ENCODE measurements at regions not wholly inside any gene's neighbourhood (a gene's known extent, or its start where the extent isn't known, plus 50 kb on each side); places are given as distances from the start of the nearest gene placed in this dataset.

DNA sequence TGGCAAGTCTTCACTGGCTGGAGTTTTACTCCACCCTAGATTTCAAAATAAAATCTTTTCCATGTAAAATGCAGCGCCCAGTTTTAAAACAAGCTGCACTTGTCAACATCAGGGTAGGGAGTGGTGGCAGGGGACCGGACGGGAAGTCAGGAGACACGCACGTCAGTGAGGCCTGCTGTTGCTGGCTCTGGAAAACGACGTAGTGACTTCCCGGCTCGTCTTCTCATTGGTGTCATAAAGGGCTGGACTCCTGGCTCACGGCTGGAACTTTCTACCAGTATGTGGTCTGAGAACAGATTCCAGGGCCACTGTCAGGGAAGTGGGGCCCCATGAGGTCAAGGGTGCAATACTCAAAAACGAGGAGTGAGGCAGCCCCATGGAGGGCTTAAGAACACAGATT, 64.2 kb upstream of the FOXN3 start:
- H3F3A ChIP-seq (replicated peaks; ENCODE audit: insufficient read depth) = no peaks in the 10 kb centered on the region
- no peaks in the 10 kb centered on the region for H3K79me2 ChIP-seq (ENCODE audit: insufficient read depth)
- H3K36me3 ChIP-seq (replicated peaks in 1 of 2; ENCODE audit: control insufficient read depth in 1 of 2, insufficient read depth in 2 of 2, low read length in 1 of 2) = no peaks in the 10 kb centered on the region
- TF ChIP-seq TEAD4 (IDR thresholded peaks at IDR 0.05; ENCODE audit: borderline replicate concordance, insufficient read depth) (no peak), JUND (IDR thresholded peaks at IDR 0.05) (no peak), MAX (IDR thresholded peaks at IDR 0.05; ENCODE audit: low read depth) (no peak), ZBTB33 (IDR thresholded peaks at IDR 0.05; ENCODE audit: borderline replicate concordance, low read depth) (no peak), RFX5 (IDR thresholded peaks at IDR 0.05; ENCODE audit: low read length) (no peak)
- no peak overlapping the region for H3K27ac ChIP-seq (ENCODE audit: low read depth in 2 of 2, low read length in 1 of 2)
- H2AFZ ChIP-seq (ENCODE audit: low read depth) = no peak overlapping the region
- no peak overlapping the region for H3K4me2 ChIP-seq
- H3K9me2 ChIP-seq = no peaks in the 10 kb centered on the region
- H4K20me1 ChIP-seq (ENCODE audit: insufficient read depth) = no peaks in the 10 kb centered on the region
- no peaks in the 10 kb centered on the region for H3K4me1 ChIP-seq (ENCODE audit: control insufficient read depth in 1 of 2, insufficient read depth in 2 of 2, low read depth in 1 of 2, low read length in 1 of 2)
- CTCF ChIA-PET = interaction anchor here (0.7 to 0.9 kb wide), 2 partner anchors 21 to 71 kb away, joined by 3 read pairs; no protein-coding TSS in a partner anchor
- POLR2A ChIA-PET = no interaction called here
- no peaks in the 10 kb centered on the region for H3K27me3 ChIP-seq (ENCODE audit: insufficient read depth)
- H3K4me3 ChIP-seq (ENCODE audit: low read depth in 2 of 2, low read length in 1 of 2) = no peak overlapping the region
- H3K9ac ChIP-seq = no peak overlapping the region
- no peak for DNase-seq
- no peaks in the 10 kb centered on the region for H3K9me3 ChIP-seq
- WGBS (ENCODE audit: low lambda C conversion rate) = 85% methylated on average over 10 of the region's 11 CpGs

DNA sequence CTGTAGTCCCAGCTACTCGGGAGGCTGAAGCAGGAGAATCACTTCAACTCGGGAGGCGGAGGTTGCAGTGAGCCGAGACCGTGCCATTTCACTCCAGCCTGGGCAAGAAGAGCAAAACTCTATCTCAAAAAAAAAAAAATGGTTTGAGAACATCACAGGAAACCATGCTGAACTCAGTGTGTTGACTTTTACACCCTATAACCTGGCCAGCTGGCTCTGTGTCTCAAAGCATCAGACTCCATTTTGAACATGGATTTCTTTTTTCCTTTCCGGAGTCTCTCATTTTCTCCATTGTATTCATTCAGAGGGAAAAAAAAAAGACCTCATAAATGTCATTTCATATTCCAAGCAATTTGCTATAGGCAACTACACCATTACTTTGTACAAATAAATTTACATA, 63.2 kb upstream of the FOXN3 start:
- WGBS (ENCODE audit: low lambda C conversion rate) = 93% methylated on average over 6 of the region's 6 CpGs
- Histone ChIP-seq H2AFZ (ENCODE audit: low read depth) (no peak overlapping the region), H3K27me3 (ENCODE audit: insufficient read depth) (no peaks in the 10 kb centered on the region), H3K9ac (no peak overlapping the region), H3K79me2 (ENCODE audit: insufficient read depth) (no peaks in the 10 kb centered on the region), H3K9me2 (no peaks in the 10 kb centered on the region), H3K27ac (ENCODE audit: low read depth in 2 of 2, low read length in 1 of 2) (no peak overlapping the region), H3K4me1 (ENCODE audit: control insufficient read depth in 1 of 2, insufficient read depth in 2 of 2, low read depth in 1 of 2, low read length in 1 of 2) (no peaks in the 10 kb centered on the region), H3K36me3 (replicated peaks in 1 of 2; ENCODE audit: control insufficient read depth in 1 of 2, insufficient read depth in 2 of 2, low read length in 1 of 2) (no peaks in the 10 kb centered on the region), H3K4me2 (no peak overlapping the region), H4K20me1 (ENCODE audit: insufficient read depth) (no peaks in the 10 kb centered on the region), H3F3A (replicated peaks; ENCODE audit: insufficient read depth) (no peaks in the 10 kb centered on the region), H3K9me3 (no peaks in the 10 kb centered on the region), H3K4me3 (ENCODE audit: low read depth in 2 of 2, low read length in 1 of 2) (no peak overlapping the region)
- no peak for DNase-seq
- POLR2A ChIA-PET = no interaction called here
- TF ChIP-seq GABPA (IDR thresholded peaks at IDR 0.05; ENCODE audit: low read depth) (no peak), FOXJ3 (CRISPR knock-in tag; IDR thresholded peaks at IDR 0.05) (no peak), RCOR1 (IDR thresholded peaks at IDR 0.05; ENCODE audit: low read length) (no peak), MAX (IDR thresholded peaks at IDR 0.05; ENCODE audit: low read depth) (no peak), NFIC (IDR thresholded peaks at IDR 0.05; ENCODE audit: borderline replicate concordance) (no peak), ELF1 (IDR thresholded peaks at IDR 0.05) (no peak), SMC3 (IDR thresholded peaks at IDR 0.05; ENCODE audit: low read depth, low read length) (no peak), FOSL2 (IDR thresholded peaks at IDR 0.05; ENCODE audit: borderline replicate concordance, low read depth) (no peak)
- TF ChIP-seq, protein P1, sequence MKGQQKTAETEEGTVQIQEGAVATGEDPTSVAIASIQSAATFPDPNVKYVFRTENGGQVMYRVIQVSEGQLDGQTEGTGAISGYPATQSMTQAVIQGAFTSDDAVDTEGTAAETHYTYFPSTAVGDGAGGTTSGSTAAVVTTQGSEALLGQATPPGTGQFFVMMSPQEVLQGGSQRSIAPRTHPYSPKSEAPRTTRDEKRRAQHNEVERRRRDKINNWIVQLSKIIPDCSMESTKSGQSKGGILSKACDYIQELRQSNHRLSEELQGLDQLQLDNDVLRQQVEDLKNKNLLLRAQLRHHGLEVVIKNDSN (IDR thresholded peaks at IDR 0.05; ENCODE audit: borderline replicate concordance, low read depth) = no peak
- TF ChIP-seq, protein P2, sequence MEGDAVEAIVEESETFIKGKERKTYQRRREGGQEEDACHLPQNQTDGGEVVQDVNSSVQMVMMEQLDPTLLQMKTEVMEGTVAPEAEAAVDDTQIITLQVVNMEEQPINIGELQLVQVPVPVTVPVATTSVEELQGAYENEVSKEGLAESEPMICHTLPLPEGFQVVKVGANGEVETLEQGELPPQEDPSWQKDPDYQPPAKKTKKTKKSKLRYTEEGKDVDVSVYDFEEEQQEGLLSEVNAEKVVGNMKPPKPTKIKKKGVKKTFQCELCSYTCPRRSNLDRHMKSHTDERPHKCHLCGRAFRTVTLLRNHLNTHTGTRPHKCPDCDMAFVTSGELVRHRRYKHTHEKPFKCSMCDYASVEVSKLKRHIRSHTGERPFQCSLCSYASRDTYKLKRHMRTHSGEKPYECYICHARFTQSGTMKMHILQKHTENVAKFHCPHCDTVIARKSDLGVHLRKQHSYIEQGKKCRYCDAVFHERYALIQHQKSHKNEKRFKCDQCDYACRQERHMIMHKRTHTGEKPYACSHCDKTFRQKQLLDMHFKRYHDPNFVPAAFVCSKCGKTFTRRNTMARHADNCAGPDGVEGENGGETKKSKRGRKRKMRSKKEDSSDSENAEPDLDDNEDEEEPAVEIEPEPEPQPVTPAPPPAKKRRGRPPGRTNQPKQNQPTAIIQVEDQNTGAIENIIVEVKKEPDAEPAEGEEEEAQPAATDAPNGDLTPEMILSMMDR (IDR thresholded peaks at IDR 0.05) = no peak
- CTCF ChIA-PET = interaction anchor here (0.9 kb wide), 1 partner anchor 22 kb away, joined by 3 read pairs; no protein-coding TSS in a partner anchor
